Kidney epithelial cell (primary cell): ENCODE measurements at regions not wholly inside any gene's neighbourhood (a gene's known extent, or its start where the extent isn't known, plus 50 kb on each side); places are given as distances from the start of the nearest gene placed in this dataset.

Source experiments
- DNase-seq: peaks from one replicate; pipeline ENCODE4 v3.0.0-alpha.2; 2010; ENCODE audit warnings: low read depth
- H3K27me3 ChIP-seq: 2 replicates; pipeline ENCODE4 v1.6.0; 2011; ENCODE audit warnings: low read length; ENCODE audit not compliant: control insufficient read depth, insufficient read depth
- H3K36me3 ChIP-seq: 2 replicates; pipeline ENCODE4 v1.5.1; 2011; ENCODE audit warnings: low read length; ENCODE audit not compliant: control insufficient read depth, insufficient read depth
- H3K4me3 ChIP-seq: 2 replicates; pipeline ENCODE4 v1.5.1; 2011; ENCODE audit warnings: low read depth, mild to moderate bottlenecking, control low read depth, low read length
- CTCF ChIP-seq: IDR thresholded peaks from 2 replicates; pipeline ENCODE4 v1.5.1; 2011; ENCODE audit warnings: mild to moderate bottlenecking, moderate library complexity, low read length, control low read depth, inconsistent platforms; ENCODE audit not compliant: insufficient read depth, poor library complexity, severe bottlenecking

- no peaks in the 10 kb centered on the region for H3K36me3 ChIP-seq
- no peak for TF ChIP-seq CTCF
- H3K4me3 ChIP-seq, result no peak overlapping the region
- no peaks in the 10 kb centered on the region for H3K27me3 ChIP-seq
- DNase-seq, result no peak
These were observed 285.0 kb upstream of the PITX2 start for GRCh38 chr4:110907801-110908313.

GRCh38 chr4:110914791-110915190 lies 291.9 kb upstream of the PITX2 start:
- no peaks in the 10 kb centered on the region for H3K27me3 ChIP-seq
- no peaks in the 10 kb centered on the region for H3K36me3 ChIP-seq
- no peak overlapping the region for H3K4me3 ChIP-seq
- no peak for DNase-seq
- no peak for TF ChIP-seq CTCF

- no peak for TF ChIP-seq CTCF
- no peak overlapping the region for H3K4me3 ChIP-seq
- H3K27me3 ChIP-seq, result no peaks in the 10 kb centered on the region
- H3K36me3 ChIP-seq, result no peaks in the 10 kb centered on the region
- no peak for DNase-seq
These were observed 292.4 kb upstream of the PITX2 start for GRCh38 chr4:110915301-110915700.

GRCh38 chr4:110916505-110916904 lies 293.6 kb upstream of the PITX2 start:
- no peak for DNase-seq
- Histone ChIP-seq H3K36me3 (no peaks in the 10 kb centered on the region), H3K27me3 (no peaks in the 10 kb centered on the region), H3K4me3 (no peak overlapping the region)
- TF ChIP-seq CTCF, result no peak

GRCh38 chr4:110917835-110918234 lies 295.0 kb upstream of the PITX2 start:
- DNase-seq, result no peak
- Histone ChIP-seq H3K36me3 (no peaks in the 10 kb centered on the region), H3K4me3 (no peak overlapping the region), H3K27me3 (no peaks in the 10 kb centered on the region)
- no peak for TF ChIP-seq CTCF

DNA sequence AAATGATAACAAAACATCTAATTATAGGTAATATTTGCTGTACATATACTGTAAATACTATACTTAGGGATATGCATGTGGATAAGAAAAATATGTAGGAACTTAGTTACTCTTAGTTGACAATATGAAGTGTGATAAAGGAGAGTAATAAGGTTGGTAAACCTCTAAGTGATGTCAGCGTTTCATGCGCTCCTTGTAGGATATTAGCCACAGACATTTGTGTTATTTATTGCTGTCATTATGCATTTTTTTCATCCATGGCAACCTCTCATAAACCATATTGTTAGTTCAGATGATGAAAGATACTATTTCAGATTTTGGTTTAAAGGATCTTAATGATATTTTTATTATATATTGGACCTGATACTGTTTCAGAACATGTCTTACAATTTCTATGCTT lies 298.1 kb upstream of the PITX2 start:
- no peak for TF ChIP-seq CTCF
- no peak overlapping the region for H3K4me3 ChIP-seq
- no peaks in the 10 kb centered on the region for H3K36me3 ChIP-seq
- DNase-seq, result no peak
- H3K27me3 ChIP-seq, result no peaks in the 10 kb centered on the region
